HCT116 (cell line): ENCODE measurements at regions not wholly inside any gene's neighbourhood (a gene's known extent, or its start where the extent isn't known, plus 50 kb on each side); places are given as distances from the start of the nearest gene placed in this dataset.

Experiments
- ATAC-seq: fragments of 200-7000 bp; cut with Tn5 transposase; 2 replicates; pipeline ENCODE4 v1.9.1; 2020; ENCODE audit warnings: mild to moderate bottlenecking, moderate library complexity
- BruUV-seq: library from RNA; stranded (reverse); fragments of 400-500 nt; replicated peaks from 2 replicates; lab custom pipeline; 2021; lab: Mats Ljungman, UMichigan
- CTCF ChIA-PET: fragments of 300-600 bp; sonication (Branson Sonifier 250); formaldehyde crosslinking; loops from one replicate; lab custom pipeline; 2021; ENCODE audit warnings: antibody characterized with exemption; lab: Charles Lee
- POLR2A ChIA-PET: fragments of 300-600, 350-600 bp; sonication (Branson Sonifier 250); formaldehyde crosslinking; loops from one replicate; lab custom pipeline; 2021; ENCODE audit warnings: antibody characterized with exemption; lab: Charles Lee
- RAD21 ChIA-PET, 2 experiments: fragments of 300-600 bp; sonication (Branson Sonifier 250); formaldehyde crosslinking; loops; one replicate each; lab custom pipeline; 2023; ENCODE audit warnings: low total read pairs in 2 of 2; ENCODE audit not compliant: uncharacterized antibody in 2 of 2, unreplicated experiment in 2 of 2, low non-redundant PET in 1 of 2; lab: Charles Lee
- DNase-seq: peaks from one replicate; pipeline ENCODE4 v3.0.0-alpha.2; 2010; ENCODE audit warnings: low read depth, low spot score
- H2AFZ ChIP-seq: fragments of 200-600 bp; shearing (Covaris generic), sonication (generic); 2 replicates; pipeline ENCODE4 v1.6.1; 2017; ENCODE audit warnings: low read depth, mixed run types, mixed read lengths, antibody characterized with exemption, low read length; ENCODE audit not compliant: poor library complexity, severe bottlenecking
- H3K27ac ChIP-seq: 2 replicates; pipeline ENCODE4 v1.5.1; 2012; ENCODE audit warnings: low read depth, low read length
- H3K27me3 ChIP-seq: fragments of 200-600 bp; sonication (generic); 2 replicates; pipeline ENCODE4 v1.6.1; 2016; ENCODE audit warnings: mixed run types, low read length, mixed read lengths; ENCODE audit not compliant: insufficient read depth
- H3K36me3 ChIP-seq, 2 experiments: fragments of 200-500 bp in 1 of 2; fragments of 200-600 bp in 1 of 2; sonication (Bioruptor generic) in 1 of 2; sonication (generic) in 1 of 2; 2 replicates each; pipeline versions ENCODE4 v1.5.1 to v1.6.1; 2014 to 2016; ENCODE audit warnings: low read length in 2 of 2, inconsistent platforms in 1 of 2, mixed read lengths in 1 of 2, mixed run types in 1 of 2; ENCODE audit not compliant: insufficient read depth in 2 of 2, control insufficient read depth in 1 of 2
- H3K4me1 ChIP-seq, 2 experiments: fragments of 200-600 bp in 1 of 2; sonication (generic) in 1 of 2; 2 replicates each; pipeline versions ENCODE4 v1.5.1 to v1.6.1; 2012 to 2017; ENCODE audit warnings: low read length in 2 of 2, inconsistent platforms in 1 of 2, mild to moderate bottlenecking in 1 of 2, mixed read lengths in 1 of 2, mixed run types in 1 of 2, moderate library complexity in 1 of 2; ENCODE audit not compliant: insufficient read depth in 2 of 2, control insufficient read depth in 1 of 2
- H3K4me2 ChIP-seq: fragments of 200-600 bp; sonication (generic); 2 replicates; pipeline ENCODE4 v1.6.1; 2017; ENCODE audit warnings: mixed run types, low read length, mixed read lengths
- H3K4me3 ChIP-seq, 2 experiments: fragments of 200-600 bp in 1 of 2; sonication (generic) in 1 of 2; replicated peaks in 1 of 2; 2 replicates each; pipeline ENCODE4 v1.5.1; 2011 to 2016; ENCODE audit warnings: low read length in 2 of 2, control low read depth in 1 of 2, low read depth in 1 of 2, mild to moderate bottlenecking in 1 of 2, mixed read lengths in 1 of 2, mixed run types in 1 of 2
- H3K79me2 ChIP-seq: fragments of 200-600 bp; sonication (generic); 2 replicates; pipeline ENCODE4 v1.6.1; 2017; ENCODE audit warnings: mild to moderate bottlenecking, mixed run types, low read length, moderate library complexity, mixed read lengths; ENCODE audit not compliant: insufficient read depth
- H3K9ac ChIP-seq: fragments of 200-600 bp; sonication (generic); 2 replicates; pipeline ENCODE4 v1.6.1; 2016; ENCODE audit warnings: low read length, mixed read lengths
- H3K9me2 ChIP-seq: fragments of 200-600 bp; sonication (generic), shearing (Covaris generic); 2 replicates; pipeline ENCODE4 v1.6.1; 2017; ENCODE audit warnings: mixed run types, mild to moderate bottlenecking, moderate library complexity; ENCODE audit not compliant: insufficient read depth
- H3K9me3 ChIP-seq, 2 experiments: fragments of 200-500 bp in 1 of 2; fragments of 200-600 bp in 1 of 2; sonication (Bioruptor generic) in 1 of 2; sonication (generic) in 1 of 2; 2 replicates each; pipeline ENCODE4 v1.6.1; 2014 to 2017; ENCODE audit warnings: low read length in 2 of 2, mixed read lengths in 2 of 2, inconsistent platforms in 1 of 2, low read depth in 1 of 2, mild to moderate bottlenecking in 1 of 2, mixed run types in 1 of 2, moderate library complexity in 1 of 2; ENCODE audit not compliant: control insufficient read depth in 1 of 2, insufficient read depth in 1 of 2
- H4K20me1 ChIP-seq: fragments of 200-600 bp; sonication (generic), shearing (Covaris generic); 2 replicates; pipeline ENCODE4 v1.6.1; 2017; ENCODE audit warnings: mixed run types, mild to moderate bottlenecking, moderate library complexity; ENCODE audit not compliant: insufficient read depth
- CEBPB ChIP-seq: IDR thresholded peaks from 2 replicates; pipeline ENCODE4 v1.6.1; 2012; ENCODE audit warnings: low read depth
- EGR1 ChIP-seq: IDR thresholded peaks from 2 replicates; pipeline ENCODE4 v1.6.1; 2012; ENCODE audit warnings: low read depth
- ELF1 ChIP-seq: IDR thresholded peaks from 2 replicates; pipeline ENCODE4 v1.6.1; 2012; ENCODE audit warnings: low read depth, borderline replicate concordance
- EZH2phosphoT487 ChIP-seq: fragments of 200-600 bp; IDR thresholded peaks from 2 replicates; pipeline ENCODE4 v1.6.1; 2018; ENCODE audit warnings: antibody characterized with exemption, borderline replicate concordance
- FOSL1 ChIP-seq: IDR thresholded peaks from 2 replicates; pipeline ENCODE4 v1.6.1; 2012; ENCODE audit warnings: low read depth
- MAX ChIP-seq: IDR thresholded peaks from 2 replicates; pipeline ENCODE4 v1.6.1; 2012
- POLR2A ChIP-seq: IDR thresholded peaks from 2 replicates; pipeline ENCODE4 v1.7.0; 2011; ENCODE audit warnings: borderline replicate concordance; ENCODE audit not compliant: insufficient read depth, insufficient read length; ENCODE audit errors: extremely low read depth
- POLR2AphosphoS5 ChIP-seq: IDR thresholded peaks from 2 replicates; pipeline ENCODE4 v1.6.1; 2011; ENCODE audit warnings: mild to moderate bottlenecking, low read depth, low read length, moderate library complexity
- SIN3A ChIP-seq: IDR thresholded peaks from 2 replicates; pipeline ENCODE4 v1.6.1; 2012; ENCODE audit warnings: low read depth
- SP1 ChIP-seq: IDR thresholded peaks from 2 replicates; pipeline ENCODE4 v1.6.1; 2012; ENCODE audit warnings: low read depth
- SRF ChIP-seq: IDR thresholded peaks from 2 replicates; pipeline ENCODE4 v1.6.1; 2012; ENCODE audit warnings: low read depth
- ZFX ChIP-seq: fragments of 450-650 bp; IDR thresholded peaks from 2 replicates; pipeline ENCODE4 v1.6.1; 2017
- ZNF274 ChIP-seq: fragments of 200-500 bp; sonication (Bioruptor generic); IDR thresholded peaks from 2 replicates; pipeline ENCODE4 v1.6.1; 2014; ENCODE audit warnings: mild to moderate bottlenecking, low read depth, low read length, inconsistent platforms
- intact Hi-C: fragments of 100-400 bp; cut with micrococcal nuclease; formaldehyde crosslinking; loops from 2 replicates; pipeline ENCODE4 v1.10.0; 2022
- TF ChIP-seq, protein P1 (sequence below): IDR thresholded peaks from 2 replicates; pipeline ENCODE4 v1.6.1; 2012
- TF ChIP-seq, protein P2 (sequence below): IDR thresholded peaks from 2 replicates; pipeline ENCODE4 v1.6.1; 2011; ENCODE audit warnings: mild to moderate bottlenecking, low read length, moderate library complexity; ENCODE audit not compliant: insufficient replicate concordance; ENCODE audit errors: extremely low read depth

DNA sequence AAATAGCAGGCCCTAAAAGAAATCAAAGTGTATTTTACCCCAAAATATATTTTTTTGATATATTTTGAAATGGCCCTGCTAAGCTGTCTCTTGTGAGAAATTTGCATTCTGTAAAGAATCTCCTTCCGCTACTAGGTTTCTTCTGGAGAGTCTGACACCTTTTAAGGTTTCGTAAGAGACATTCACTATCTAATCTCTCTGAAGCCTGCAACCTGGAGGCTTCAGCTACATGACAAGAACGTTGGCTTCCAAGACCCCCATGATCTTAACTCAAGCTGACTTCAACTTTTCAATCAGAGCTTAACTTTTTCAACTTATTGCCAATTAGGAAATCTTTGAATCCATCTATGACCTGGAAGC is 1894.9 kb upstream of the LRRTM1 start:
- no peaks in the 10 kb centered on the region for H3K9me2 ChIP-seq
- H3K9me3 ChIP-seq: no peaks in the 10 kb centered on the region
- H3K4me2 ChIP-seq: no peak overlapping the region
- no peak for ATAC-seq
- H3K79me2 ChIP-seq: no peaks in the 10 kb centered on the region
- H3K27ac ChIP-seq: no peak overlapping the region
- no peaks in the 10 kb centered on the region for H3K4me1 ChIP-seq
- CTCF ChIA-PET: no interaction called here
- no peak overlapping the region for H2AFZ ChIP-seq
- intact Hi-C loops: no loop called here
- TF ChIP-seq ZFX: no peak
- TF ChIP-seq MAX: no peak
- TF ChIP-seq, protein P1, sequence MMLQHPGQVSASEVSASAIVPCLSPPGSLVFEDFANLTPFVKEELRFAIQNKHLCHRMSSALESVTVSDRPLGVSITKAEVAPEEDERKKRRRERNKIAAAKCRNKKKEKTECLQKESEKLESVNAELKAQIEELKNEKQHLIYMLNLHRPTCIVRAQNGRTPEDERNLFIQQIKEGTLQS: no peak
- no peak for TF ChIP-seq POLR2AphosphoS5
- no peak for TF ChIP-seq SIN3A
- TF ChIP-seq EGR1: no peak
- TF ChIP-seq SP1: no peak
- no peaks in the 10 kb centered on the region for H3K36me3 ChIP-seq
- H3K9ac ChIP-seq: no peak overlapping the region
- DNase-seq: no peak
- H3K27me3 ChIP-seq: no peaks in the 10 kb centered on the region
- RAD21 ChIA-PET: no interaction called here
- BruUV-seq: no TSS peak
- H4K20me1 ChIP-seq: no peaks in the 10 kb centered on the region
- POLR2A ChIA-PET: no interaction called here
- no peak overlapping the region for H3K4me3 ChIP-seq

DNA sequence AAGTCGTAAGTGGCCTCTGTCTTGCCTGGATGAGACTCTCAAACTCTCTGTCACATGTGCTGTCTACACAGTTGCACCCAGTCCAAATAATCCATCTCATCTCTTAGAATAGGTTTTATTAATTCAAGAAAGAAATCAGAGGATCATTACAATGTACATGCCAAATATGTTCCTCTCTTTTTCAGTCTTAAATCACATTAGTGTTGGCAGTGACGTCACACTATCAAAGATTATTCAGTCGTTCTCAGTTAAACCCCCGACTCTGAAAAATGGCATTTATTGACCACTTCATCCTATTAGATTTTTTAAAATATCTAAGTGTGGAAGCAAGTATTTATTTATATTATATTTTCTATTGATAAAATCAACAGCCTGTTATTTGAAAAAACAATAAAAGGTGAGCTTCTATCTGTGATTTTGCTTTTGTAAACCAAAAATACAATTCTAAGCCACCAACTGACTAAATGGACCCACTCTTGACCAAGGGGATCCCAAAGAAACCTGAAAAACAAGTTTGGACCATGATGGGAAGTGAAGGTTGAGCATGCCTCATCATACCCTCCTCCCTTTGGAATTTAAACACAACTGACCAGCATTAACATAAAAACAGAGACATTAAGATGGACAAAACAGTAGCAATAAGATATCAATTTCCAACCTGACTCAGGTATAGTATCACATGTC is 1894.4 kb upstream of the LRRTM1 start:
- Histone ChIP-seq H3K36me3 (no peaks in the 10 kb centered on the region), H4K20me1 (no peaks in the 10 kb centered on the region), H3K9ac (no peak overlapping the region), H3K4me1 (no peaks in the 10 kb centered on the region), H3K27me3 (no peaks in the 10 kb centered on the region), H2AFZ (no peak overlapping the region), H3K79me2 (no peaks in the 10 kb centered on the region), H3K27ac (no peak overlapping the region), H3K9me2 (no peaks in the 10 kb centered on the region), H3K4me2 (no peak overlapping the region), H3K9me3 (no peaks in the 10 kb centered on the region), H3K4me3 (no peak overlapping the region)
- intact Hi-C loops: no loop called here
- ChIA-PET POLR2A (no interaction called here), RAD21 (no interaction called here), CTCF (no interaction called here)
- ATAC-seq (no peak), DNase-seq (no peak)
- no TSS peak for BruUV-seq
- no peak for TF ChIP-seq ZNF274
- no peak for TF ChIP-seq SRF
- TF ChIP-seq, protein P1: no peak
- no peak for TF ChIP-seq POLR2A
- no peak for TF ChIP-seq FOSL1
- no peak for TF ChIP-seq EZH2phosphoT487
- TF ChIP-seq, protein P2, sequence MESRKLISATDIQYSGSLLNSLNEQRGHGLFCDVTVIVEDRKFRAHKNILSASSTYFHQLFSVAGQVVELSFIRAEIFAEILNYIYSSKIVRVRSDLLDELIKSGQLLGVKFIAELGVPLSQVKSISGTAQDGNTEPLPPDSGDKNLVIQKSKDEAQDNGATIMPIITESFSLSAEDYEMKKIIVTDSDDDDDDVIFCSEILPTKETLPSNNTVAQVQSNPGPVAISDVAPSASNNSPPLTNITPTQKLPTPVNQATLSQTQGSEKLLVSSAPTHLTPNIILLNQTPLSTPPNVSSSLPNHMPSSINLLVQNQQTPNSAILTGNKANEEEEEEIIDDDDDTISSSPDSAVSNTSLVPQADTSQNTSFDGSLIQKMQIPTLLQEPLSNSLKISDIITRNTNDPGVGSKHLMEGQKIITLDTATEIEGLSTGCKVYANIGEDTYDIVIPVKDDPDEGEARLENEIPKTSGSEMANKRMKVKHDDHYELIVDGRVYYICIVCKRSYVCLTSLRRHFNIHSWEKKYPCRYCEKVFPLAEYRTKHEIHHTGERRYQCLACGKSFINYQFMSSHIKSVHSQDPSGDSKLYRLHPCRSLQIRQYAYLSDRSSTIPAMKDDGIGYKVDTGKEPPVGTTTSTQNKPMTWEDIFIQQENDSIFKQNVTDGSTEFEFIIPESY: no peak
- no peak for TF ChIP-seq CEBPB
- no peak for TF ChIP-seq MAX
- no peak for TF ChIP-seq EGR1
- TF ChIP-seq ELF1: no peak
